GM19193 (cell line): ENCODE measurements at regions not wholly inside any gene's neighbourhood (a gene's known extent, or its start where the extent isn't known, plus 50 kb on each side); places are given as distances from the start of the nearest gene placed in this dataset.

ENCODE experiments used
- POLR2A ChIP-seq: IDR thresholded peaks from 4 replicates; pipeline ENCODE4 v1.6.1; 2011; ENCODE audit not compliant: insufficient read depth, insufficient read length; ENCODE audit errors: extremely low read depth

GRCh38 chr7:67301667-67302066 is 305.0 kb downstream of the TYW1 start:
- no peak for TF ChIP-seq POLR2A

DNA sequence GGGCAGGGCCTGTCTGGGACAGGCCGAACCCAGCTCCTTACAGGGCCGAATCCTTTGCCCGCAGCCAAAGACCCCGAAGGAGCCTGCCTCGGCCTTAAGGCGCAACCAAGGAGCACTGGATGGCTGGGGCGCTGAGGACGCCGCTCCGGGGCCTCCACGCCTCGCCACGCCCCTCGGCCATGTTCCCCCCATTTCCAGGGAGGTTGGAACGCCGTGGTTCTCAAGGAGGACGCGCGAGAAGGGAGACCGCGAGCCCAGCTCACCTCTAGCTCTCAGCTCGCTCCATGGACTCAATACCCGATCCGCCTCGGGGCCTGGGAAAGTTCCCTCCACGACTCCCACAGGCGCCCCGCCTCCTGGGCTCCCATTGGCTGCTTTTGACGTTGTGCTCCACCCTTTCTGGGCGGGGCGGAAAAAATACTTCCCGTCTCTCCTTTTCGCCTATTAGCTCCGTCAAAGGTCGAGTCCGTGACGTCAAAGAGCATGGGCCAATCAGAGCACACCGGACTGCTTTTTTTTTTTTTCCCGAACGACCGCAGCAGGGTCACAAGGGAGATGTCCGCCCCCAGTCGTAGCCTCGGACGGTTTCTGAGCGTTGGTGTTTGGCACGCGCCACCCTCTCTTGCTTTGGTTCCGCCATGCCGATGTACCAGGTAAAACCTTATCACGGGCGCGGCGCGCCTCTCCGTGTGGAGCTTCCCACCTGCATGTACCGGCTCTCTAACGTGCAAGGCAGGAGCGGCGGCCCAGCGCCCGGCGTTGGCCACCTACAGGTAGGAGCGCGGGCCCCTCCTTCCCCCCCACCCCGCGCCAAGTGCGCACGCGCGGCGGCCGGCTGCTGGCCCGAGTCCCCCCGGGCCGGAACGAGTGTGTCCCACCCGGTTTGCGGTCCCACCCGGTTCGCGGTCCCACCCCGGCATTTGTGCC is 305.7 kb downstream of the TYW1 start:
- peak; percentile 89 for TF ChIP-seq POLR2A

DNA sequence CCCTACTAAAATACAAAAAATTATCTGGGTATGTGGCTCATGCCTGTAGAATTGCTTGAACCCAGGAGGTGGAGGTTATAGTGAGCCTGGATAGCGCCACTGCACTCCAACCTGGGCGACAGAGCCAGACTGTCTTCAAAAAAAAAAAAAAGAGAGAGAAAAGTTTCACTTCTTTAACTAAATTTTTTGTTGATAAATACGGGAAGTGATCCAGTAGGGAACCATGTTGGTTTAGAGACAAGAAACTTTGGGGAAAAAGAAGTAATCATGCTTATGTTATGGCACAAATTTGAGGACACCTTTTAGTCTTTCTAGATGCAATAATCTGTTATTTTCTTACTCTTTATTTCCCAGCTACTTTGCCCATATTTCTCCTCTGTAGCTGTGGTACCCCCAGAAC is 309.7 kb downstream of the TYW1 start:
- TF ChIP-seq POLR2A, result no peak

- no peak for TF ChIP-seq POLR2A
Measured at GRCh38 chr7:67309764-67310549, 313.3 kb downstream of the TYW1 start.

DNA sequence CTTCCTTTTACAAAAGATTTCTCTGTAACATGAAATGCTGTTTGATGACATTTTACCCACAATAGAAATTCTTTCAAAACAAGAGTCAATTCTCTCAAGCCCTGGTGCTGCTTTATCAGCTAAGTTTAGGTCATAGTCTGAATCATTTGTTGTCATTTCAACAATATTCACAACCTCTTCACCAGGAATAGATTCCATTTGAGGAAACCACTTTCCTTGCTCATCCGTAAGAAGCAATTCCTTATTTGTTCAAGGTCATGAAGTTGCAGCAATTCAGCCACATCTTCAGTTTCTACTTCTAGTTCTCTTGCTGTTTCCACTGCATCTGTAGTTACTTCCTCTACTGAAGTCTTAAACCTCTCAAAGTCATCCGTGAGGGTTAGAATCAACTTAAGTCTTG is 315.3 kb downstream of the TYW1 start:
- no peak for TF ChIP-seq POLR2A

GRCh38 chr7:67313213-67313612 is 316.6 kb downstream of the TYW1 start:
- no peak for TF ChIP-seq POLR2A

- TF ChIP-seq POLR2A, result no peak
Measured at GRCh38 chr7:67341153-67341768, 344.6 kb downstream of the TYW1 start.

GRCh38 chr7:67343114-67343513 is 346.5 kb downstream of the TYW1 start:
- no peak for TF ChIP-seq POLR2A

DNA sequence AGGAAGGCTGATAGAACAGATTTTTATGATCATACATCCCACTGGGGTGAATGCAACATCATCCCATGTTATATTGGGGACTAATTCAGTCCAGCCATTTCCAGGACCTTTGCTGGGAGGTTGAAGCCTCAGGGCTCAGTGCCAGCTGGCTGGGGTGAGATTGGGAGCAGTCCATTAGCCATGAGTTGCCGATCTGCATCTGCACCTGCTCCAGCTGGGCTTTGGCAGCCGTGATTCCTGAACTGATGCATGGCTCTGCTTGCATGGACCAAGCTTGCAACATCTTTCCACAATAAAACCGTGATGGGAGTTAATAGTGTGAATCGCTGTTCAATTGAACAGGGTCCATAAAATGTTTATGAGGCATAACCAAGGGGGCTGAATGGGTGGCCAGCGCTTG is 346.9 kb downstream of the TYW1 start:
- TF ChIP-seq POLR2A, result no peak

- no peak for TF ChIP-seq POLR2A
Measured at GRCh38 chr7:67344481-67345193, 348.0 kb downstream of the TYW1 start.

DNA sequence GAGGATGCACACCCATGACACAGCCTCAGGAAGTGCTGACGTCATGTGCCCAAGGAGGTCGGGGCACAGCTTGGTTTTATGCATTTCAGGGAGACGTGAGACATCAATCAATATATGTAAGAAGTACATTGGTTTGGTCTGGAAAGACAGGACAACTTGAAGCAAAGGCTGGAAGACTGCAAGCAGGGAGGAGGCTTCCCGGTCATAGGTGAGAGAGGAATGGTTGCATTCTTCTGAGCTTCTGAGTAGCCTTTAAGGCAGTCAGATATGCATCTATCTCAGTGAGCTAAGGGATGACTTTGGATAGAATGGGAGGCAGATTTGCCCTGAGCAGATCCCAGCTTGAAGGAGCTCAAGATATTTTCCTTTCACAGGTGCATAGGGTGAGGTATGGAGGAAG is 349.5 kb downstream of the TYW1 start:
- no peak for TF ChIP-seq POLR2A

- TF ChIP-seq POLR2A, result no peak
Measured at GRCh38 chr7:67346876-67347275, 350.2 kb downstream of the TYW1 start.

- TF ChIP-seq POLR2A, result no peak
Measured at GRCh38 chr7:67348171-67348570, 351.5 kb downstream of the TYW1 start.

- no peak for TF ChIP-seq POLR2A
Measured at GRCh38 chr7:67359900-67360299, 363.3 kb downstream of the TYW1 start.

DNA sequence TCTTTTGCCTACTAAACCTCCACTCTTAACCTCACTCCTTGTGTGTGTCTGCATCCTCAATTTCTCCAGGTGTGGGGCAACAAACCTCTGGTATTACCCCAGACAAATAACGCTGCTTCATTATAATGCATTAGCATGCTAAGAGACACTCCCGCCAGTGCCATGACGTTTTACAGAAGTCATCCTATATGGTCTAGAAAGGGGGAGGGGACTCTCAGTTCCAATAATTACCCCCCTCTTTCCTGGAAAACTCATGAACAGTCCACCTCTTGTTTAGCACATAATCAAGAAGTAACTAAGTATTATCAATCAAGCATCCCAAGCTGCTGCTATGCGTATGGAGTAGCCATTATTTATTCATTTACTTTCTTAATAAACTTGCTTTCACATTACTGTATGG is 364.5 kb downstream of the TYW1 start:
- TF ChIP-seq POLR2A, result no peak
